SK-N-SH treated with all-trans-retinoic acid at 6 μM for 48 hours (cell line): ENCODE measurements at regions not wholly inside any gene's neighbourhood (a gene's known extent, or its start where the extent isn't known, plus 50 kb on each side); places are given as distances from the start of the nearest gene placed in this dataset.
A peak's percentile ranks its signal among the peaks of the same experiment; 100 is the strongest.

ENCODE experiments used
- ATAC-seq: fragments of 200-7000 bp; cut with Tn5 transposase; 3 replicates; pipeline ENCODE4 v1.9.1; 2020; ENCODE audit warnings: mild to moderate bottlenecking, moderate library complexity
- ARNTL ChIP-seq: fragments of 450-650 bp; formaldehyde crosslinking; IDR thresholded peaks from 2 replicates; pipeline ENCODE4 v1.5.0; 2020; ENCODE audit warnings: low read depth, mild to moderate bottlenecking, moderate library complexity, borderline replicate concordance
- CSDC2 ChIP-seq: fragments of 250-450 bp; sonication (Bioruptor Pico); IDR thresholded peaks from 2 replicates; pipeline ENCODE4 v1.5.0; 2020; ENCODE audit warnings: mild to moderate bottlenecking, moderate library complexity
- ISL1 ChIP-seq: fragments of 250-450 bp; sonication (Bioruptor Pico); IDR thresholded peaks from 2 replicates; pipeline ENCODE4 v2.1.2; 2022; ENCODE audit warnings: mild to moderate bottlenecking, moderate library complexity
- PPARA ChIP-seq: fragments of 250-450 bp; sonication (Bioruptor Pico); IDR thresholded peaks from 2 replicates; pipeline ENCODE4 v1.5.0; 2020; ENCODE audit warnings: mild to moderate bottlenecking, borderline replicate concordance
- TCF4 ChIP-seq: fragments of 250-450 bp; sonication (Bioruptor Pico); IDR thresholded peaks from 2 replicates; pipeline ENCODE4 v1.8.0; 2021; ENCODE audit warnings: mild to moderate bottlenecking, moderate library complexity, borderline replicate concordance
- TOX ChIP-seq: fragments of 250-450 bp; sonication (Bioruptor Pico); IDR thresholded peaks from 2 replicates; pipeline ENCODE4 v1.8.0; 2021; ENCODE audit warnings: mild to moderate bottlenecking, moderate library complexity, borderline replicate concordance
- TSHZ2 ChIP-seq: fragments of 250-450 bp; sonication (Bioruptor Pico); IDR thresholded peaks from 2 replicates; pipeline ENCODE4 v1.5.0; 2020; ENCODE audit warnings: mild to moderate bottlenecking, moderate library complexity
- ZC3H10 ChIP-seq: fragments of 250-450 bp; sonication (Bioruptor Pico); IDR thresholded peaks from 2 replicates; pipeline ENCODE4 v1.5.1; 2021; ENCODE audit warnings: mild to moderate bottlenecking, moderate library complexity
- ZFP3 ChIP-seq: fragments of 250-450 bp; sonication (Bioruptor Pico); IDR thresholded peaks from 2 replicates; pipeline ENCODE4 v1.5.0; 2020; ENCODE audit warnings: mild to moderate bottlenecking, moderate library complexity
- ZFP30 ChIP-seq: fragments of 450-650 bp; formaldehyde crosslinking; IDR thresholded peaks from 2 replicates; pipeline ENCODE4 v1.5.0; 2022; ENCODE audit warnings: mild to moderate bottlenecking, moderate library complexity
- ZNF565 ChIP-seq: fragments of 450-650 bp; formaldehyde crosslinking; conservative IDR thresholded peaks from 2 replicates; pipeline ENCODE4 v1.5.0; 2020; ENCODE audit warnings: low read depth, mild to moderate bottlenecking, moderate library complexity
- ZNF8 ChIP-seq: fragments of 450-650 bp; formaldehyde crosslinking; IDR thresholded peaks from 2 replicates; pipeline ENCODE4 v1.5.0; 2020; ENCODE audit warnings: mild to moderate bottlenecking, moderate library complexity
- TF ChIP-seq, protein P1 (sequence below): fragments of 250-450 bp; sonication (Bioruptor Pico); IDR thresholded peaks from 2 replicates; pipeline ENCODE4 v1.8.0; 2021; ENCODE audit warnings: low read depth, mild to moderate bottlenecking, moderate library complexity, borderline replicate concordance
- TF ChIP-seq, protein P2 (sequence below): fragments of 250-450 bp; sonication (Bioruptor Pico); IDR thresholded peaks from 2 replicates; pipeline ENCODE4 v1.5.1; 2021; ENCODE audit warnings: mild to moderate bottlenecking, moderate library complexity

DNA sequence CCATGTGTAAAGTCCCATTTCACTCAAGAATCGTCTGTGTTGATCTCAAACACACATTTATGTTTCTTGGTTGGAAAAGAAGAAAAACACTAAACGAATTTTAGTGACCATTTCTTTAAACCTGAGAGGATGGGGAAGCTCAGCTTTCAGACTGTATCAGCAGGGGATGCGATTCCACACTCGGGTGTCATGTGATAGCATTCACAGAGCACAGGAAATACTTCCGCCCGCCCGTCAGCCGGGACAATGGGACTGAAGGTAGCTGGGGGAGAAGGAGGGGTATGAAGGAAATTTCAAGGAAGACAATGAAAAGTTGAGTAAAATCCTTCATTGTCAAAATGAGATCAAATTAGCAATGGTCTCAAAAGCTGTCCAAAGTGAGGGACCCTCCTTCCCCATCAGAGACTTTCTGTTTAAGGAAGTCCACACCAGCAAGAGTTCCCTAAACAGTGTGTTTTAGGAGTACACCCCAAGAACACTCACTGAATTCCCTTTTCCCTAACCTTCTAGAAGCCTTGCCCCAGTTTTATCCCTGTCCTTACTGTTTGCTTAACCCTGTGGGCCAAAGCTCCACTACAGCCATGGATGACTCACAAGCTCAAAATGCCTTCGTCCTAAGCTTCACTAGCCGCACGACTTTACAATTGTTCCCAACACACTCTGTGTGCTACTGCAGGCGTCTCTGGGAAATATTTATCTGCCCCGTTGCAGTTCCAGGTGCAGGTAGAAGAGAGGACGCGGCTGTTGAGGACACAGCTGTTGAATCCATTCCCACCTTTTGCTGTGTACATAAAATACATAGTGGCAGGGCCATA, 51.4 kb upstream of the SIM2 start:
- TF ChIP-seq ZC3H10 (CRISPR knock-in tag) (no peak), PPARA (CRISPR knock-in tag) (no peak), CSDC2 (no peak), TOX (no peak), ZNF8 (no peak), TCF4 (CRISPR knock-in tag) (no peak), ZFP3 (no peak), ARNTL (CRISPR knock-in tag) (no peak), ISL1 (no peak), ZFP30 (CRISPR knock-in tag) (no peak), ZNF565 (no peak), TSHZ2 (CRISPR knock-in tag) (no peak)
- TF ChIP-seq, protein P1, sequence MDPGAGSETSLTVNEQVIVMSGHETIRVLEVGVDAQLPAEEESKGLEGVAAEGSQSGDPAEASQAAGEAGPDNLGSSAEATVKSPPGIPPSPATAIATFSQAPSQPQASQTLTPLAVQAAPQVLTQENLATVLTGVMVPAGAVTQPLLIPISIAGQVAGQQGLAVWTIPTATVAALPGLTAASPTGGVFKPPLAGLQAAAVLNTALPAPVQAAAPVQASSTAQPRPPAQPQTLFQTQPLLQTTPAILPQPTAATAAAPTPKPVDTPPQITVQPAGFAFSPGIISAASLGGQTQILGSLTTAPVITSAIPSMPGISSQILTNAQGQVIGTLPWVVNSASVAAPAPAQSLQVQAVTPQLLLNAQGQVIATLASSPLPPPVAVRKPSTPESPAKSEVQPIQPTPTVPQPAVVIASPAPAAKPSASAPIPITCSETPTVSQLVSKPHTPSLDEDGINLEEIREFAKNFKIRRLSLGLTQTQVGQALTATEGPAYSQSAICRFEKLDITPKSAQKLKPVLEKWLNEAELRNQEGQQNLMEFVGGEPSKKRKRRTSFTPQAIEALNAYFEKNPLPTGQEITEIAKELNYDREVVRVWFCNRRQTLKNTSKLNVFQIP (CRISPR knock-in tag), result no peak
- TF ChIP-seq, protein P2, sequence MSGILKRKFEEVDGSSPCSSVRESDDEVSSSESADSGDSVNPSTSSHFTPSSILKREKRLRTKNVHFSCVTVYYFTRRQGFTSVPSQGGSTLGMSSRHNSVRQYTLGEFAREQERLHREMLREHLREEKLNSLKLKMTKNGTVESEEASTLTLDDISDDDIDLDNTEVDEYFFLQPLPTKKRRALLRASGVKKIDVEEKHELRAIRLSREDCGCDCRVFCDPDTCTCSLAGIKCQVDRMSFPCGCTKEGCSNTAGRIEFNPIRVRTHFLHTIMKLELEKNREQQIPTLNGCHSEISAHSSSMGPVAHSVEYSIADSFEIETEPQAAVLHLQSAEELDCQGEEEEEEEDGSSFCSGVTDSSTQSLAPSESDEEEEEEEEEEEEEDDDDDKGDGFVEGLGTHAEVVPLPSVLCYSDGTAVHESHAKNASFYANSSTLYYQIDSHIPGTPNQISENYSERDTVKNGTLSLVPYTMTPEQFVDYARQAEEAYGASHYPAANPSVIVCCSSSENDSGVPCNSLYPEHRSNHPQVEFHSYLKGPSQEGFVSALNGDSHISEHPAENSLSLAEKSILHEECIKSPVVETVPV (CRISPR knock-in tag), result no peak
- peak; percentile 40; the same call in 2 of the 3 replicates for ATAC-seq
